HL-60 (cell line): ENCODE measurements at regions not wholly inside any gene's neighbourhood (a gene's known extent, or its start where the extent isn't known, plus 50 kb on each side); places are given as distances from the start of the nearest gene placed in this dataset.

Source experiments
- CTCF ChIP-seq: IDR thresholded peaks from one replicate; pipeline ENCODE4 v1.5.1; 2011; ENCODE audit warnings: low read length, control low read depth, inconsistent platforms; ENCODE audit not compliant: insufficient read depth
- GABPA ChIP-seq: IDR thresholded peaks from 2 replicates; pipeline ENCODE4 v1.6.1; 2012; ENCODE audit warnings: low read depth
- POLR2AphosphoS5 ChIP-seq: IDR thresholded peaks from 2 replicates; pipeline ENCODE4 v1.6.1; 2012; ENCODE audit warnings: low read depth
- REST ChIP-seq: IDR thresholded peaks from 2 replicates; pipeline ENCODE4 v1.6.1; 2012; ENCODE audit warnings: low read depth; ENCODE audit not compliant: insufficient replicate concordance

- TF ChIP-seq CTCF, result no peak
- TF ChIP-seq POLR2AphosphoS5, result no peak
- TF ChIP-seq GABPA, result no peak
- TF ChIP-seq REST, result no peak
Measured at GRCh38 chr2:4529738-4530137, 826.4 kb downstream of the DCDC2C start.
